ENCODE measurements at regions not wholly inside any gene's neighbourhood (a gene's known extent, or its start where the extent isn't known, plus 50 kb on each side); places are given as distances from the start of the nearest gene placed in this dataset.
"Not testable (repeated sequence)": the region's sequence is repeated elsewhere in the genome, so short reads cannot be mapped to it uniquely, and the experiment has no call there.

- no peak overlapping the region for H3K27ac ChIP-seq
Measured at GRCh38 chr11:98062714-98063113, 958.0 kb upstream of the CNTN5 start.

DNA sequence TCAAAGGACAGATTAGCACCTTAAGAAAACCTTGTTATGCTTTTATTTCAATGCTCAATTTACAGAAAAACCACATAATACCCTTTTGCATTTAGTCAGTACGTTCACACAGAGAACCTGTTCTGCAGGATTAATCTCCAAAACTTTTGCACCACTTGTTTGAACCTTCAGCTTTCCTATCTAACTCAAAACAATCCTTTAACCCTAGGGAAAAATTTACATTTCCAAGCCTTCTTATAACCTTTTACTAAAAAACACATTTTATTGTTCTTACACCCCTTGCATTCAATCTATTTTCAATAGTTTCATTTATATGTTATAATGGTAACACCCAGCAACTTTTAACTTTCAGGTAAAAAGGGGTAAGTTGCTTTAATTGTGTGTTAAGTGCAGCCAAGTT, 952.5 kb upstream of the CNTN5 start:
- TF ChIP-seq CTCF (conservative IDR thresholded peaks at IDR 0.05) = no peak
- no peak overlapping the region for H3K27ac ChIP-seq

More at GRCh38 chr11:98062714-98063113, 958.0 kb upstream of the CNTN5 start:
- TF ChIP-seq CTCF (conservative IDR thresholded peaks at IDR 0.05) = no peak

DNA sequence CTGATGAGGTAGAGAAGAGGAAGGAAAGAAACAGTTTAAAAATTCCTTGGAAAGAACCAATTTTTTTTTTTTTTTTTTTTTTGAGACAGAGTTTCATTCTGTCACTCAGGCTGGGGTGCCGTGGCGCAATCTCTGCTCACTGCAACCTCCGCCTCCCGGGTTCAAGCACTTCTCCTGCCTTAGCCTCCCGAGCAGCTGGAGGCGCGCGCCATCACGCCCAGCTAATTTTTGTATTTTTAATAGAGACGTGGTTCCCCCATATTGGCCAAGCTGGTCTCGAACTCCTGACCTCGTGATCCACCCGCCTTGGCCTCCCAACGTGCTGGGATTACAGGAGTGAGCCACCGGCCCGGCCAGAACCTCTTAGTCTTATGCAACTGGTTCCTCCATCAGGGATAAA, 951.6 kb upstream of the CNTN5 start:
- H3K27ac ChIP-seq = not testable (repeated sequence)

- H3K27ac ChIP-seq = no peak overlapping the region
- TF ChIP-seq CTCF (conservative IDR thresholded peaks at IDR 0.05) = no peak
Measured at GRCh38 chr11:98069861-98070260, 950.9 kb upstream of the CNTN5 start.

DNA sequence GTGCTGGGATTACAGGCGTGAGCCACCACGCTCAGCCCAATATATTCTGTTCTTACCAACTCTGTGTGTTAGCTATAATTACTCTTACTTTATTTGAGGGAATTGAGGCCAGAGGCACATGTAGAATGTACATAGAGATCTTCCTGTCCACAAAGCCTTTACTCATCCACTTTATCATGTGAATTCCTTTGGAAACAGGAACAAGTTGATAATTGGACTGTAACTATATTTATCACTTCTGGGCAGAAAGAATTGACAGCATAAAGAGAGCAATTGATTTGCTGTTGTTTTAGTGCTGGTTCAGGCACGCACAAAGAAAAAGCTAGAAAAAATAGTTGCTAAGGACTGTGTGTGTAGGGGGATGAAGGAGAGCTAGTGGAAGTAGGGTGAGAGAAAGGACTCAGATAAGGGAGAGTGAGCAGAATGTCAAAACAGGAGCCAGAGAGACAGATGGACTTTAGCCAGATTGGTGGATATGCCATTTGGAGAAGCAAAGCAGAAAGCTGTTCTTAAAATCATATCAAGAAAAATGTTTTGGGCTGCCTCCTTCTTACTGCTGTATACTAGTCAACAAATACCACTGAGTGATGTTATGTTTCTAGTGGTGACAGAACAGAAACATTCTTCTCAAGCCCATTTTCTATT, 929.8 kb upstream of the CNTN5 start:
- TF ChIP-seq CTCF (conservative IDR thresholded peaks at IDR 0.05) = no peak
- H3K27ac ChIP-seq = no peak overlapping the region

GRCh38 chr11:98099371-98099770, 921.4 kb upstream of the CNTN5 start:
- no peak overlapping the region for H3K27ac ChIP-seq
- no peak for TF ChIP-seq CTCF (conservative IDR thresholded peaks at IDR 0.05)

DNA sequence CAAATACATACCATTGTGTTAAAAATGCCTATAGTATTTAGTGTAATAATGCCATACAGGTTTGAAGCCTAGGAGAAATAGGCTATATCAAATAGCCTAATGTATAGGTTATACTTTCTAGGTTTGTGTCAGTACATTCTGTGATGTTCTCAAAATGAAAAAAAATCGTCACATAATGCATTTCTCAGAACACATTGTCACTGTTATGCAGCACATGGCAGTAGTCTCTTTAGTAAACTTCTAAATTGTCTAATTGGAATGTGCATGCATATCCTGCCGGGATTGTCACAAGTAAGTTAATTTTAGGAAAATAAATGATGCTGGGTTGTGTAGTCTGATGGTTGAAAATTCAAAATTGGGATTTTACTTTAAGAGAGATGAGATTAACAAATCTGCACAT, 920.1 kb upstream of the CNTN5 start:
- no peak overlapping the region for H3K27ac ChIP-seq
- no peak for TF ChIP-seq CTCF (conservative IDR thresholded peaks at IDR 0.05)

DNA sequence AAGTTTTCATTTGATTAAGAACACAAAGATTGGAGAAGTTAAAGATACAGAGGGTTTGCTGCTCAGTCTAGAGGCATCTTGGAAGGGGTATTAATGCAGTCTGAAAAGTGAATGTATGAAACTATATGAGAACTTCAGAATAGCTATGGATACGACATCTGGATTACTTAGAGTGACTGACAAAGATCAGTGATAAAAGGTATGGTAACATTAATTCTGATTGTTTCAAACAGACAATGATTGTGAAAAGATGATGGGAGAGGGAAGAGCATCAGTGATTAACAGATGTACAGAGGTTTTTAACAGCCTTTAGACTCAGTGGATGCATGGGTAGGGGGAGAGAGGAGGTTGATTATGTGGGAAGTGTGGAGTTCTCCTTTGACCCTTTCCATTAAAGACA, 919.4 kb upstream of the CNTN5 start:
- no peak for TF ChIP-seq CTCF (conservative IDR thresholded peaks at IDR 0.05)
- H3K27ac ChIP-seq = no peak overlapping the region
